Stomach (tissue), 8 donors: ENCODE measurements at regions not wholly inside any gene's neighbourhood (a gene's known extent, or its start where the extent isn't known, plus 50 kb on each side); places are given as distances from the start of the nearest gene placed in this dataset.

Experiments
- DNase-seq, 2 donors: peaks; one replicate each; pipeline versions ENCODE4 v3.0.0 to v3.0.0-alpha.2; 2013 to 2019
- H3K27ac ChIP-seq, 5 donors: fragments of 200-600 bp in 4 of 5; sonication (generic) in 4 of 5; one replicate each; pipeline ENCODE4 v1.5.1; 2013 to 2019; ENCODE audit warnings: mild to moderate bottlenecking in 1 of 5, moderate library complexity in 1 of 5
- H3K27me3 ChIP-seq, 3 donors: fragments of 200-600 bp; sonication (generic); one replicate each; pipeline ENCODE4 v1.5.1; 2017 to 2019; ENCODE audit warnings: mixed run types in 1 of 3
- H3K36me3 ChIP-seq, 4 donors: fragments of 200-600 bp; sonication (generic); 1 replicate in 3 of 4; 2 replicates in 1 of 4; pipeline ENCODE4 v1.5.1; 2016 to 2019
- H3K4me1 ChIP-seq, 4 donors: fragments of 200-600 bp; sonication (generic); one replicate each; pipeline ENCODE4 v1.5.1; 2016 to 2019
- H3K4me3 ChIP-seq, 4 donors: fragments of 200-600 bp; sonication (generic) in 3 of 4; one replicate each; pipeline ENCODE4 v1.5.1; 2016 to 2019; ENCODE audit warnings: mild to moderate bottlenecking in 1 of 4
- H3K9me3 ChIP-seq, 4 donors: fragments of 200-600 bp; sonication (generic); one replicate each; pipeline ENCODE4 v1.5.1; 2016 to 2019
- EP300 ChIP-seq: sonication (generic); formaldehyde crosslinking; IDR thresholded peaks from one replicate; pipeline ENCODE4 v1.6.1; 2017; ENCODE audit warnings: antibody characterized with exemption
- POLR2A ChIP-seq, 4 donors: fragments of 450-650 bp; IDR thresholded peaks; one replicate each; pipeline ENCODE4 v1.6.1; 2016; ENCODE audit warnings: antibody characterized with exemption in 4 of 4, control low read depth in 2 of 4, mild to moderate bottlenecking in 1 of 4, moderate library complexity in 1 of 4
- POLR2AphosphoS5 ChIP-seq, 3 donors: sonication (generic); formaldehyde crosslinking; IDR thresholded peaks; one replicate each; pipeline ENCODE4 v1.6.1; 2016; ENCODE audit warnings: antibody characterized with exemption in 3 of 3
- WGBS, 5 donors: extraction: QIAGEN DNeasy Blood & Tissue Kit in 3 of 5; methylation state at CpG; one replicate each; pipeline versions ENCODE4 v1.1.5 to v1.1.7; 2013 to 2018; 5-methylcytosine and 5-hydroxymethylcytosine counted together
- intact Hi-C: fragments of 100-400 bp; cut with DNase I; formaldehyde crosslinking; loops from one replicate; pipeline ENCODE4 v1.15.1; 2023; ENCODE audit warnings: low total_unique reads
- TF ChIP-seq, protein P1 (sequence below), 7 experiments: fragments of 450-650 bp in 4 of 7; fragments of 200-600 bp in 3 of 7; sonication (generic) in 3 of 7; IDR thresholded peaks; one replicate each; pipeline ENCODE4 v1.5.1; 2016 to 2019; ENCODE audit warnings: antibody characterized with exemption in 7 of 7, control low read depth in 2 of 7, mild to moderate bottlenecking in 1 of 7
- donor health status: healthy with polysubstance abuse.
- donor health status: Bipolar disorder and iron deficiency.
- donor health status: healthy.

DNA sequence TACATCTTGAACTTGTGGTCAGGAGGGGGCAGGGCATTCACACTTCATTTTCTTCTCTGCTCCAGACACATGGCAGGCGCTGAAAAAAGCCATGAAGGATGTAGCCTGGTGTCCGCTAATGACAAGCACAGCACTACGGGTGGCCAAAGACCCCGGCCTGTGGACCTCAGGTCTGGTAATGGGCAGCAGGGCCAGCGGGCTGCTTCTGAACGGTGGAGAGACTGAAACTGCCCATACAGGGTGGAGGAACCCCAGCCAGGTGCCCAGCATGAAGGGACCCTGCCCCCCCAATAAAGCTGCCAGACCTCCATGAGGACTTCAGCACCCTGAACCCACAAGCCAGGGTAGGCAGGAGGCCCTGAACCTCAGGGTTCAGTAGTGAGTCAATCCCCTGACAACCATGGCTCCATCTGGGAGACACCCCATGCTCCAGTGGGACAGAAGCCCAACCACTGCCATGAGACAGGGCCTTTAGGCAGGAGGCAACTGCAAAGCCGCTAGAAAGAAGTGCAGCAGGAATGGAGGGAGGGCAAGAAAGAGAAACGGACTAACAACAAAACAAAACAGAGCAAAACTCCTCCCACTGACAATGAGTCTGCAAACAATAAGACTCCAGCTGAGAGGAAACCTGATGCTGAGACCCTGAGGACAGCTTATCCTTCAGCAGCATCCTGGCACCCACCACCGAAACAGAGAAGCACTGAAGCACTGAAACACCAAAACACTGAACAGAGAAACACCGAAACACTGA lies 140.2 kb upstream of the PPP2R2D start:
- DNase-seq: no peak
- Histone ChIP-seq H3K9me3 (peaks cover 0 to 6% (median 2%) of the 10 kb centered on the region in 4 donors), H3K4me3 (no peak overlapping the region), H3K36me3 (no peaks in the 10 kb centered on the region), H3K27me3 (peaks cover 0 to 16% (median 4%) of the 10 kb centered on the region in 3 donors), H3K4me1 (no peaks in the 10 kb centered on the region), H3K27ac (no peak overlapping the region)
- TF ChIP-seq EP300: no peak
- no peak for TF ChIP-seq POLR2AphosphoS5 (IDR thresholded peaks at IDR 0.05)
- TF ChIP-seq, protein P1, sequence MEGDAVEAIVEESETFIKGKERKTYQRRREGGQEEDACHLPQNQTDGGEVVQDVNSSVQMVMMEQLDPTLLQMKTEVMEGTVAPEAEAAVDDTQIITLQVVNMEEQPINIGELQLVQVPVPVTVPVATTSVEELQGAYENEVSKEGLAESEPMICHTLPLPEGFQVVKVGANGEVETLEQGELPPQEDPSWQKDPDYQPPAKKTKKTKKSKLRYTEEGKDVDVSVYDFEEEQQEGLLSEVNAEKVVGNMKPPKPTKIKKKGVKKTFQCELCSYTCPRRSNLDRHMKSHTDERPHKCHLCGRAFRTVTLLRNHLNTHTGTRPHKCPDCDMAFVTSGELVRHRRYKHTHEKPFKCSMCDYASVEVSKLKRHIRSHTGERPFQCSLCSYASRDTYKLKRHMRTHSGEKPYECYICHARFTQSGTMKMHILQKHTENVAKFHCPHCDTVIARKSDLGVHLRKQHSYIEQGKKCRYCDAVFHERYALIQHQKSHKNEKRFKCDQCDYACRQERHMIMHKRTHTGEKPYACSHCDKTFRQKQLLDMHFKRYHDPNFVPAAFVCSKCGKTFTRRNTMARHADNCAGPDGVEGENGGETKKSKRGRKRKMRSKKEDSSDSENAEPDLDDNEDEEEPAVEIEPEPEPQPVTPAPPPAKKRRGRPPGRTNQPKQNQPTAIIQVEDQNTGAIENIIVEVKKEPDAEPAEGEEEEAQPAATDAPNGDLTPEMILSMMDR (IDR thresholded peaks at IDR 0.05): no peak
- TF ChIP-seq POLR2A (IDR thresholded peaks at IDR 0.05): no peak
- WGBS, 5 donors: 77 to 87% (median 79%) methylated on average over 10 of the region's 10 CpGs
- intact Hi-C loops: no loop called here

DNA sequence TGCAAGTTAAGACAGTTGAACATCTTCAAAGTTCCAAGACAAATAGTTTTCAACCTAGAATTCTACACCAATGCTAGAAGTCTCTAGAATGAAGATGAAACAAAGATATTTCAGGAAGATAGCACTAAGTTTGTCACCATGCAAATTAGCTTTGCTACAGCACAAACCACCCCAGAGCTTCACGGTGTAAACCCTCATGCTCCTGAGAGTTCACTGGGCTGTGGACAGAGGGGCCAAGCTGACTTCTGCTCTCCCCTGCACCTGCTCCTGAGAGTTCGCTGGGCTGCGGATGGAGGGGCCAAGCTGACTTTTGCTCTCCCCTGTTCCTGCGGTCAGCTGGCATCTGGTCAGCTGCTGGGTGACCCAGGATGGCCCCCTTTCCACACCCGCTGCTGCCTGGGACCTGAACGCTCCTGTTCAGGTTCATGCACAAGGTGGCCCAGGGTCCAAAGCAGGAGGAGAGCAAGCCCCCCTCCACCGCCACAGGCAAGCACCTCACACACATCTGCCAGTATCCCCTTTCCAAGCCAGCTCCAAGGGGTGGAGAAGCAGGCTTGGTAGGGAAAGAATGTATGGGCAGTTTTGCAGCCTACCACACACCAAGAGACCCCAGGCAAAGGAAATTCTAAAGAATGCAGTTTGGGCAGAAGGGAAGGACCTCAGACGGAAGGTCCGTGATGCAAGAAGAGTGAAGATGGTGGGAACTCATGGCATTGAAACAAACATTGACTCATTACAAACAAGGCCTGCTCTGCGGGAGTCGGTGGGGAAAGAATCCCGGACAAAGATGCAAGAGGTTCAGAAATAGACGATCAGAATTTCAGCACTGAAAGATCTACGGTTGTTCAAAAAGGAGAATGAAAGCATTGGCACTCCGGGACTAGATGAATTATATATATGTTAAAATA lies 137.8 kb upstream of the PPP2R2D start:
- Histone ChIP-seq H3K4me3 (no peak overlapping the region), H3K9me3 (peaks cover 0 to 6% (median 2%) of the 10 kb centered on the region in 4 donors), H3K4me1 (no peaks in the 10 kb centered on the region), H3K27ac (no peak overlapping the region), H3K36me3 (no peaks in the 10 kb centered on the region), H3K27me3 (peaks cover 0 to 16% (median 4%) of the 10 kb centered on the region in 3 donors)
- DNase-seq: no peak
- TF ChIP-seq, protein P1 (IDR thresholded peaks at IDR 0.05): no peak
- no peak for TF ChIP-seq POLR2A (IDR thresholded peaks at IDR 0.05)
- no peak for TF ChIP-seq EP300
- no peak for TF ChIP-seq POLR2AphosphoS5 (IDR thresholded peaks at IDR 0.05)
- WGBS, 5 donors: 74 to 81% (median 76%) methylated on average over 12 to 15 of the region's 15 CpGs
- intact Hi-C loops: no loop called here

DNA sequence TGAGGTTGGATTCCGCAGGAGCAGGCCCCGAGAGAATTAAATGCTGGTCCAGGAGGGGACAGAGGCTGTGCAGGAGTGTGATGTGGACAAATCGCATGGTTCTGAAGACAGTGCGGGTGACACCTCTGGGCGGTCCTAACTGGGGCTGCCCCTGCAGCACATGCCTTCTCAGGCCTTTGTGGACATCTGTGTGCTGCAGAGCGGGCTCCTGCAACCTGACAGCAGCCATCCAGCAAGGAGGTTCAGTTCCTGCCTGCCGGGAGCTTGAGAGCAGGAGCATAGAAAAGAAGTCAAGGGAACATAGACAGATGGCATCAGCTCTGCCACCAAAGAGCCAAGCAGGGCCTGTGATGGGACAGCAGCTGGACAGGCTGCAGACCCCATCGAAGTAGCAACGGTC lies 135.9 kb upstream of the PPP2R2D start:
- Histone ChIP-seq H3K27ac (no peak overlapping the region), H3K4me1 (no peaks in the 10 kb centered on the region), H3K9me3 (peaks cover 0 to 6% (median 2%) of the 10 kb centered on the region in 4 donors), H3K4me3 (no peak overlapping the region), H3K36me3 (no peaks in the 10 kb centered on the region), H3K27me3 (peaks cover 0 to 16% (median 4%) of the 10 kb centered on the region in 3 donors)
- no peak for DNase-seq
- WGBS, 5 donors: 76 to 86% (median 83%) methylated on average over 9 of the region's 9 CpGs
- TF ChIP-seq POLR2A (IDR thresholded peaks at IDR 0.05): no peak
- TF ChIP-seq, protein P1 (IDR thresholded peaks at IDR 0.05): no peak
- no peak for TF ChIP-seq POLR2AphosphoS5 (IDR thresholded peaks at IDR 0.05)
- TF ChIP-seq EP300: no peak
- intact Hi-C loops: no loop called here

DNA sequence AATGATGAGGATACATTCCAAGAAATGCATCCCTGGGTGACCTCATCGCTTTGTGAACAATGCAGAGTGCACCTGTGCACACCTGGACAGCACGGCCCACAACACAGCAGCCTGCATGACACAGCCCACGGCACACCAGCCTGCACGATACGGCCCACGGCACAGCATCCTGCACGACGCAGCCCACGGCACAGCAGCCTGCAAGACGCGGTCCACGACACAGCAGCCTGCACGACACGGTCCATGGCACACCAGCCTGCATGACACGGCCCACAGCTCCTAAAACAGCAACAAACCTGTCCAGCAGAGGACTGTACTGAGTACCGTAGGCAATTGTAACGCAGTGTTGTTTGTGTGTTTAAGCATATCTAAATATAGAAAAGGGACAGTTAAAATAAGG lies 134.7 kb upstream of the PPP2R2D start:
- no peak for DNase-seq
- Histone ChIP-seq H3K4me1 (no peaks in the 10 kb centered on the region), H3K36me3 (no peaks in the 10 kb centered on the region), H3K27me3 (peaks cover 0 to 15% (median 4%) of the 10 kb centered on the region in 3 donors), H3K4me3 (no peak overlapping the region), H3K9me3 (no peaks in the 10 kb centered on the region), H3K27ac (no peak overlapping the region)
- 84 to 96% (median 88%) methylated on average over 9 to 17 of the region's 17 CpGs for WGBS, 5 donors
- TF ChIP-seq EP300 (no peak), POLR2AphosphoS5 (IDR thresholded peaks at IDR 0.05) (no peak), POLR2A (IDR thresholded peaks at IDR 0.05) (no peak)
- TF ChIP-seq, protein P1 (IDR thresholded peaks at IDR 0.05): no peak
- intact Hi-C loops: no loop called here
